Esophagus muscularis mucosa (tissue), 3 donors: ENCODE measurements at regions not wholly inside any gene's neighbourhood (a gene's known extent, or its start where the extent isn't known, plus 50 kb on each side); places are given as distances from the start of the nearest gene placed in this dataset.

Experiments used
- POLR2A ChIP-seq: fragments of 450-650 bp; IDR thresholded peaks from one replicate; pipeline ENCODE4 v1.6.1; 2017; ENCODE audit warnings: antibody characterized with exemption, moderate library complexity, mild to moderate bottlenecking, low read depth
- POLR2AphosphoS5 ChIP-seq, 2 donors: sonication (generic); formaldehyde crosslinking; IDR thresholded peaks; one replicate each; pipeline ENCODE4 v1.6.1; 2017; ENCODE audit warnings: antibody characterized with exemption in 2 of 2
- TF ChIP-seq, protein P1 (sequence below), 3 experiments: fragments of 200-600 bp in 2 of 3; fragments of 450-650 bp in 1 of 3; sonication (generic) in 2 of 3; IDR thresholded peaks; one replicate each; pipeline ENCODE4 v1.5.1; 2017 to 2019; ENCODE audit warnings: antibody characterized with exemption in 3 of 3, mild to moderate bottlenecking in 2 of 3, moderate library complexity in 1 of 3

DNA sequence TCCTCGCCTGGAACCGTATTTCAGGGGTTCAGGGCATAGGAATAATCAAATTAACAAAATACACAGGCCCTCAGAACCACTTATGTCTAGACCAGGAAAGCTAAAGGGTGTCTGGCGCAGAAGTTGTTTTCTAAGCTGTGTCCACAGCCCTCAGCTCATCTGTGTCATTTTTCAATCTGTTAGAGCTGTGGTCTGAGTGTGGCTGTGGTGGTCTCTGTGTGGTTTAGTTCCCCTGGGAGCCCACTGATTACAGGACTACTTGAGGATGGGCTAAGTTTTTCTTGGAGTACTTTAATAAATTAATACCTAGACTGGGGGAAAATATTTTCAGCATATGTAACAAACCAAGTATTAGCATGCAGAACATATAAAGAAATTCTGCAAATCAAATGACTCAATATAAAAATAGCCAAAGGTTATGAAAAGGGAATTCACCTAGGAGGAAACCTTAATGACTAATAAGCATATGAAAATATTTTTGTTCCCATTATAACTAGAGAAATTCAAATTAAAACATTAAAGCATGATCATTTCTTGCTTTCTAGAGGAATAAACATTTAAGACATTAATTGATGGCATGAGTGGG, 186.3 kb downstream of the SATB1 start:
- TF ChIP-seq, protein P1, sequence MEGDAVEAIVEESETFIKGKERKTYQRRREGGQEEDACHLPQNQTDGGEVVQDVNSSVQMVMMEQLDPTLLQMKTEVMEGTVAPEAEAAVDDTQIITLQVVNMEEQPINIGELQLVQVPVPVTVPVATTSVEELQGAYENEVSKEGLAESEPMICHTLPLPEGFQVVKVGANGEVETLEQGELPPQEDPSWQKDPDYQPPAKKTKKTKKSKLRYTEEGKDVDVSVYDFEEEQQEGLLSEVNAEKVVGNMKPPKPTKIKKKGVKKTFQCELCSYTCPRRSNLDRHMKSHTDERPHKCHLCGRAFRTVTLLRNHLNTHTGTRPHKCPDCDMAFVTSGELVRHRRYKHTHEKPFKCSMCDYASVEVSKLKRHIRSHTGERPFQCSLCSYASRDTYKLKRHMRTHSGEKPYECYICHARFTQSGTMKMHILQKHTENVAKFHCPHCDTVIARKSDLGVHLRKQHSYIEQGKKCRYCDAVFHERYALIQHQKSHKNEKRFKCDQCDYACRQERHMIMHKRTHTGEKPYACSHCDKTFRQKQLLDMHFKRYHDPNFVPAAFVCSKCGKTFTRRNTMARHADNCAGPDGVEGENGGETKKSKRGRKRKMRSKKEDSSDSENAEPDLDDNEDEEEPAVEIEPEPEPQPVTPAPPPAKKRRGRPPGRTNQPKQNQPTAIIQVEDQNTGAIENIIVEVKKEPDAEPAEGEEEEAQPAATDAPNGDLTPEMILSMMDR (IDR thresholded peaks at IDR 0.05), result no peak
- TF ChIP-seq POLR2AphosphoS5 (IDR thresholded peaks at IDR 0.05), result no peak
- TF ChIP-seq POLR2A, result no peak
